ENCODE measurements at regions not wholly inside any gene's neighbourhood (a gene's known extent, or its start where the extent isn't known, plus 50 kb on each side); places are given as distances from the start of the nearest gene placed in this dataset.
"Not testable (repeated sequence)": the region's sequence is repeated elsewhere in the genome, so short reads cannot be mapped to it uniquely, and the experiment has no call there.

GRCh38 chr6:100223952-100224351 lies 229.9 kb upstream of the MCHR2 start:
- not testable (repeated sequence) for DNase-seq

GRCh38 chr6:100220543-100220942 lies 226.5 kb upstream of the MCHR2 start:
- no peak for DNase-seq

GRCh38 chr6:100217225-100218012 lies 223.4 kb upstream of the MCHR2 start:
- no peak for DNase-seq

- DNase-seq, result no peak
These were observed 222.7 kb upstream of the MCHR2 start for GRCh38 chr6:100216760-100217159.

- DNase-seq, result no peak
These were observed 218.1 kb upstream of the MCHR2 start for GRCh38 chr6:100212131-100212530.

GRCh38 chr6:100210137-100211117 lies 216.4 kb upstream of the MCHR2 start:
- DNase-seq, result no peak

GRCh38 chr6:100209323-100210136 lies 215.5 kb upstream of the MCHR2 start:
- DNase-seq, result no peak

GRCh38 chr6:100203400-100203799 lies 209.4 kb upstream of the MCHR2 start:
- no peak for DNase-seq

- no peak for DNase-seq
These were observed 208.6 kb upstream of the MCHR2 start for GRCh38 chr6:100202417-100203194.

- DNase-seq, result not testable (repeated sequence)
These were observed 202.4 kb upstream of the MCHR2 start for GRCh38 chr6:100196214-100196982.

GRCh38 chr6:100195244-100195643 lies 201.2 kb upstream of the MCHR2 start:
- not testable (repeated sequence) for DNase-seq

GRCh38 chr6:100194535-100194934 lies 200.5 kb upstream of the MCHR2 start:
- no peak for DNase-seq

- DNase-seq, result no peak
These were observed 194.7 kb upstream of the MCHR2 start for GRCh38 chr6:100188754-100189153.

- no peak for DNase-seq
These were observed 192.5 kb upstream of the MCHR2 start for GRCh38 chr6:100186552-100186951.

GRCh38 chr6:100185615-100186014 lies 191.6 kb upstream of the MCHR2 start:
- DNase-seq, result no peak

GRCh38 chr6:100184473-100184872 lies 190.4 kb upstream of the MCHR2 start:
- DNase-seq, result no peak

GRCh38 chr6:100182313-100182712 lies 188.3 kb upstream of the MCHR2 start:
- DNase-seq, result no peak

GRCh38 chr6:100181309-100181708 lies 187.3 kb upstream of the MCHR2 start:
- DNase-seq, result no peak

- DNase-seq, result no peak
These were observed 185.6 kb upstream of the MCHR2 start for GRCh38 chr6:100179576-100179975.

GRCh38 chr6:100177956-100178355 lies 183.9 kb upstream of the MCHR2 start:
- DNase-seq, result no peak
